KMS-11 (cell line): ENCODE measurements at regions not wholly inside any gene's neighbourhood (a gene's known extent, or its start where the extent isn't known, plus 50 kb on each side); places are given as distances from the start of the nearest gene placed in this dataset.

Source experiments
- H2AFZ ChIP-seq: fragments of 200-600 bp; sonication (generic); 2 replicates; pipeline ENCODE4 v1.6.1; 2016; ENCODE audit warnings: antibody characterized with exemption, mixed run types, low read depth
- H3K27ac ChIP-seq: fragments of 200-600 bp; sonication (generic); 2 replicates; pipeline ENCODE4 v1.6.1; 2016; ENCODE audit warnings: mild to moderate bottlenecking, mixed run types
- H3K27me3 ChIP-seq: fragments of 200-600 bp; sonication (generic); 2 replicates; pipeline ENCODE4 v1.6.1; 2017; ENCODE audit warnings: mild to moderate bottlenecking, low read depth, mixed run types, moderate library complexity; ENCODE audit not compliant: insufficient read depth
- H3K36me3 ChIP-seq: fragments of 200-600 bp; sonication (generic); 2 replicates; pipeline ENCODE4 v1.6.1; 2017; ENCODE audit warnings: mild to moderate bottlenecking, mixed run types; ENCODE audit not compliant: insufficient read depth
- H3K4me1 ChIP-seq: fragments of 200-600 bp; sonication (generic); 2 replicates; pipeline ENCODE4 v1.6.1; 2016; ENCODE audit warnings: mild to moderate bottlenecking, low read depth, mixed run types; ENCODE audit not compliant: poor library complexity, severe bottlenecking
- H3K4me2 ChIP-seq: fragments of 200-600 bp; sonication (generic); 2 replicates; pipeline ENCODE4 v1.7.0; 2016; ENCODE audit warnings: mild to moderate bottlenecking, mixed run types
- H3K4me3 ChIP-seq: fragments of 200-600 bp; sonication (generic); IDR thresholded peaks from 2 replicates; pipeline ENCODE4 v1.6.1; 2017; ENCODE audit warnings: low read depth, low read length, mixed read lengths; ENCODE audit not compliant: insufficient read depth
- H3K79me2 ChIP-seq: fragments of 200-600 bp; sonication (generic); 2 replicates; pipeline ENCODE4 v1.6.1; 2016; ENCODE audit warnings: low read depth, mixed run types; ENCODE audit not compliant: insufficient read depth
- H3K9ac ChIP-seq: fragments of 200-600 bp; sonication (generic); 2 replicates; pipeline ENCODE4 v1.6.1; 2016; ENCODE audit warnings: mild to moderate bottlenecking, mixed run types
- H4K20me1 ChIP-seq: fragments of 200-600 bp; sonication (generic); 2 replicates; pipeline ENCODE4 v1.6.1; 2016; ENCODE audit warnings: mild to moderate bottlenecking, mixed run types; ENCODE audit not compliant: insufficient read depth
- CTCF ChIP-seq: fragments of 200-600 bp; sonication (generic); conservative IDR thresholded peaks from 2 replicates; pipeline ENCODE4 v1.6.1; 2017; ENCODE audit warnings: low read depth, mild to moderate bottlenecking, antibody characterized with exemption, low read length, moderate library complexity, mixed read lengths

- H3K9ac ChIP-seq: no peak overlapping the region
- no peaks in the 10 kb centered on the region for H4K20me1 ChIP-seq
- H3K4me3 ChIP-seq: no peak overlapping the region
- no peaks in the 10 kb centered on the region for H3K36me3 ChIP-seq
- no peak for TF ChIP-seq CTCF
- no peak overlapping the region for H3K27ac ChIP-seq
- no peaks in the 10 kb centered on the region for H3K79me2 ChIP-seq
- no peak overlapping the region for H2AFZ ChIP-seq
- H3K27me3 ChIP-seq: no peaks in the 10 kb centered on the region
- H3K4me2 ChIP-seq: no peak overlapping the region
- H3K4me1 ChIP-seq: no peaks in the 10 kb centered on the region
These were observed 1262.8 kb upstream of the CDH8 start for GRCh38 chr16:63298993-63299392.

GRCh38 chr16:63292036-63292435, 1255.8 kb upstream of the CDH8 start:
- H3K27ac ChIP-seq: no peak overlapping the region
- no peaks in the 10 kb centered on the region for H4K20me1 ChIP-seq
- no peak overlapping the region for H3K9ac ChIP-seq
- H2AFZ ChIP-seq: no peak overlapping the region
- no peak for TF ChIP-seq CTCF
- H3K4me1 ChIP-seq: no peaks in the 10 kb centered on the region
- H3K79me2 ChIP-seq: no peaks in the 10 kb centered on the region
- H3K4me2 ChIP-seq: no peak overlapping the region
- H3K36me3 ChIP-seq: no peaks in the 10 kb centered on the region
- H3K27me3 ChIP-seq: no peaks in the 10 kb centered on the region
- H3K4me3 ChIP-seq: no peak overlapping the region

- H2AFZ ChIP-seq: no peak overlapping the region
- no peaks in the 10 kb centered on the region for H3K4me1 ChIP-seq
- H3K27me3 ChIP-seq: no peaks in the 10 kb centered on the region
- no peak overlapping the region for H3K4me3 ChIP-seq
- H3K79me2 ChIP-seq: no peaks in the 10 kb centered on the region
- H3K27ac ChIP-seq: no peak overlapping the region
- TF ChIP-seq CTCF: peak; percentile 74
- H3K9ac ChIP-seq: no peak overlapping the region
- no peak overlapping the region for H3K4me2 ChIP-seq
- H4K20me1 ChIP-seq: no peaks in the 10 kb centered on the region
- H3K36me3 ChIP-seq: no peaks in the 10 kb centered on the region
These were observed 1253.7 kb upstream of the CDH8 start for GRCh38 chr16:63289834-63290460.

- Histone ChIP-seq H3K4me1 (no peaks in the 10 kb centered on the region), H3K4me3 (no peak overlapping the region), H3K79me2 (no peaks in the 10 kb centered on the region), H2AFZ (no peak overlapping the region), H3K36me3 (no peaks in the 10 kb centered on the region), H4K20me1 (no peaks in the 10 kb centered on the region), H3K27me3 (no peaks in the 10 kb centered on the region), H3K27ac (no peak overlapping the region), H3K9ac (no peak overlapping the region), H3K4me2 (no peak overlapping the region)
- TF ChIP-seq CTCF: no peak
These were observed 1251.2 kb upstream of the CDH8 start for GRCh38 chr16:63287401-63287800.
